AG04449 (cell line): ENCODE measurements at regions not wholly inside any gene's neighbourhood (a gene's known extent, or its start where the extent isn't known, plus 50 kb on each side); places are given as distances from the start of the nearest gene placed in this dataset.

Experiments used
- CTCF ChIA-PET: fragments of 350-600 bp; formaldehyde crosslinking; extraction: SDS; loops from one replicate; lab custom pipeline; 2021; ENCODE audit warnings: antibody characterized with exemption; lab: Yijun Ruan, JAX
- POLR2A ChIA-PET: fragments of 400-600, 350-600 bp; formaldehyde crosslinking; extraction: SDS; loops from one replicate; lab custom pipeline; 2020; ENCODE audit warnings: antibody characterized with exemption, inconsistent platforms; lab: Yijun Ruan, JAX
- DNase-seq: peaks from one replicate; pipeline ENCODE4 v3.0.0-alpha.2; 2010; ENCODE audit warnings: low read depth, low spot score
- H3K4me3 ChIP-seq: 2 replicates; pipeline ENCODE4 v1.5.1; 2011; ENCODE audit warnings: low read depth, mild to moderate bottlenecking, control low read depth, low read length
- TF ChIP-seq, protein P1 (sequence below): IDR thresholded peaks from one replicate; pipeline ENCODE4 v1.5.1; 2011; ENCODE audit warnings: mild to moderate bottlenecking, moderate library complexity, low read length, control low read depth, inconsistent platforms; ENCODE audit not compliant: insufficient read depth; ENCODE audit errors: missing control alignments

DNA sequence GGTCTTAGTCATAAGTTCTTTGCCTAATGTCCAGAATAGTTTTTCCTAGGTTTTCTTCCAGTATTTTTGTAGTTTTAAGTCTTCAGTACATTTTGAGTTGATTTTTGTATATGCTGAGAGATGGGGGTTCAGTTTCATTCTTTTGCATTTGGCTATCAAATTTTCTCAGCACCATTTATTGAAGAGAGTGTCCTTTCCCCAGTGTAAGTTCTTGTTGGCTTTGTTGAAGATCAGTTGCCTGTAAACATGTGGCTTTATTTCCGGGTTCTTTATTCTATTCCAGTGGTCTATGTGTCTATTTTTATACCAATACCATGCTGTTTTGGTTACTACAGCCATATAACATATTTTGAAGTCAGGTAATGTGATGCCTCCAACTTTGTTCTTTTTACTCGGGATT, 87.5 kb upstream of the MYCN start:
- no peak overlapping the region for H3K4me3 ChIP-seq
- no peak for DNase-seq
- TF ChIP-seq, protein P1, sequence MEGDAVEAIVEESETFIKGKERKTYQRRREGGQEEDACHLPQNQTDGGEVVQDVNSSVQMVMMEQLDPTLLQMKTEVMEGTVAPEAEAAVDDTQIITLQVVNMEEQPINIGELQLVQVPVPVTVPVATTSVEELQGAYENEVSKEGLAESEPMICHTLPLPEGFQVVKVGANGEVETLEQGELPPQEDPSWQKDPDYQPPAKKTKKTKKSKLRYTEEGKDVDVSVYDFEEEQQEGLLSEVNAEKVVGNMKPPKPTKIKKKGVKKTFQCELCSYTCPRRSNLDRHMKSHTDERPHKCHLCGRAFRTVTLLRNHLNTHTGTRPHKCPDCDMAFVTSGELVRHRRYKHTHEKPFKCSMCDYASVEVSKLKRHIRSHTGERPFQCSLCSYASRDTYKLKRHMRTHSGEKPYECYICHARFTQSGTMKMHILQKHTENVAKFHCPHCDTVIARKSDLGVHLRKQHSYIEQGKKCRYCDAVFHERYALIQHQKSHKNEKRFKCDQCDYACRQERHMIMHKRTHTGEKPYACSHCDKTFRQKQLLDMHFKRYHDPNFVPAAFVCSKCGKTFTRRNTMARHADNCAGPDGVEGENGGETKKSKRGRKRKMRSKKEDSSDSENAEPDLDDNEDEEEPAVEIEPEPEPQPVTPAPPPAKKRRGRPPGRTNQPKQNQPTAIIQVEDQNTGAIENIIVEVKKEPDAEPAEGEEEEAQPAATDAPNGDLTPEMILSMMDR: no peak
- POLR2A ChIA-PET: no interaction called here
- CTCF ChIA-PET: no interaction called here

DNA sequence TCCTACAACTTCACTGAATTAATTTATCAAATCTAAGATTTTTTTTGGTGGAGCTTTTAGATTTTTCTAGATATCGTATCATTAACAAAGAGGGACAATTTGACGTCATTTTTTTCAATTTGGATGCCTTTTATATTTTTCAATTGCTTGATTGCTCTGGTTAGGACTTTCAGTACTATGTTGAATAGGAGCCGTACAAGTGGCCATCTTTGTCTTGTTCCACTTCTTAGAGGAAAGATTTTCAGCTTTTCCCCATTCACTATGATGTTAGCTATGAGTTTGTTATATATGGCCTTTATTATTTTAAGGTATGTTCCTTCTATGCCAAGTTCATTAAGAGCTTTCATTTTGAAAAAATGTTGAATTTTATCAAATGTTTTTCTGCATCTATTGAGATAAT, 86.4 kb upstream of the MYCN start:
- POLR2A ChIA-PET: no interaction called here
- no peak for DNase-seq
- H3K4me3 ChIP-seq: no peak overlapping the region
- TF ChIP-seq, protein P1: no peak
- CTCF ChIA-PET: no interaction called here

DNA sequence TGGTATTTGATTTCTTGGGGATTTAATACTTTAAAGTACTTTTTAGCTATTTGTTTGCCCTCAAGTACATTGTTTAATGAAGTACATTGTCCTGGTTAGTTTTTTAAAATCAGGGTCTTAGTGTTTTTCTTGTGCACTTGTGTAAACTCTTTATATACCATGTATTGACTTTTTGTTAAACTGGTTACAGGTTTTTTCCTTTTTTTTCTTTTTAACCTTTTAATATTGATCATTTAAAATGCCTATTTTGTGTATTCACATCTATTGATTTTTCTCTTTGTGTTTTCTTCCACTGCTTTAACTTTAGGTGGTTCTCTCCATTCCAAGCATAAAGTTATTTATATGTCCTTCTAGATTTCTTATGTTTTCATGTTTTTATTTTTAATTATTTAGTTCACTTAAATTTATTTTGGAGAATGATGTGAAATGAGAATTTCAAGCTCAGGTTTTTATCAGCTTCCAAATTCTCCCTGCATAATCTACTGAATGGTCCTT, 84.5 kb upstream of the MYCN start:
- no peak for DNase-seq
- H3K4me3 ChIP-seq: no peak overlapping the region
- ChIA-PET POLR2A (no interaction called here), CTCF (interaction anchor here (0.9 kb wide), 1 partner anchor 753 kb away, joined by 3 read pairs; no protein-coding TSS in a partner anchor)
- TF ChIP-seq, protein P1: no peak

DNA sequence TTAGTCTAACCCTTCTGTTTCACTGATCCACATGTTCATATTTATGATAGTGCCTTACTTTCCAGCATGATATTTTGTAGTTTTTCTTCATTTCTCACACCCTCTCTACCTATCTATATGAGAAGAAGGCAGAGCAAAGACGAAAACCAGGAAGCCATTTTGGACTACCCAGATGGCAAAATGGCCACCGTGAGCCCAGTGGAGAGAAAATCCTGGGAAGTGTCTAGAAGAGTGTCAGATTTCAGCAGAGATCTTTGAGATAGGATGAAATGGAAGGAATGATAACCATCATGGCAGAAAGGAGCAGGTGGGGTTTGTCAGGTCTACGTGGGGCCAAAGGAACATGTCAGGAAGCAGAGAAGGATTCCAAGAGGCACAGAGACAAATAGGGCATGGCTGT, 84.0 kb upstream of the MYCN start:
- no peak overlapping the region for H3K4me3 ChIP-seq
- POLR2A ChIA-PET: no interaction called here

DNA sequence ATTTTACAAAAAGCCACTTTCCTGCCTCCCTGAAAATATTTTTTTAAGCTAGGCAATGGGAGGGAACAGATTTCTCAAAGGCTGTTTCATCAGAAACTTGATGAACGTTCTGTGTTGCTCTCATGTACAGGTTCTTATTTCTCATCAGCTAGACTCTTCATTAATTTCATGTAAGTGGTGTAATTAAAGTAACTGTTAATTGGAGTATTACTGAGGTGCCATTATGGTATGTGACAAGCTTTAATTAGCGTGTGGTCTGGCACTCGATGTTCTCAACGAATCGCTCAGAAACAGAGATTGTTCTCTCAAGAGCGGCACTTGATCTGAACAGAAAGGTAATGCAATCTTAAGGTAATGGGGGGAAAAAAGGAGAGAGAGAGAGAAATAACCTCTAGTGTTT, 81.9 kb upstream of the MYCN start:
- TF ChIP-seq, protein P1: no peak
- DNase-seq: no peak
- POLR2A ChIA-PET: no interaction called here
- CTCF ChIA-PET: no interaction called here
- H3K4me3 ChIP-seq: no peak overlapping the region

More for the DNA sequence above, 84.0 kb upstream of the MYCN start:
- DNase-seq: no peak
- TF ChIP-seq, protein P1: no peak
- CTCF ChIA-PET: no interaction called here

DNA sequence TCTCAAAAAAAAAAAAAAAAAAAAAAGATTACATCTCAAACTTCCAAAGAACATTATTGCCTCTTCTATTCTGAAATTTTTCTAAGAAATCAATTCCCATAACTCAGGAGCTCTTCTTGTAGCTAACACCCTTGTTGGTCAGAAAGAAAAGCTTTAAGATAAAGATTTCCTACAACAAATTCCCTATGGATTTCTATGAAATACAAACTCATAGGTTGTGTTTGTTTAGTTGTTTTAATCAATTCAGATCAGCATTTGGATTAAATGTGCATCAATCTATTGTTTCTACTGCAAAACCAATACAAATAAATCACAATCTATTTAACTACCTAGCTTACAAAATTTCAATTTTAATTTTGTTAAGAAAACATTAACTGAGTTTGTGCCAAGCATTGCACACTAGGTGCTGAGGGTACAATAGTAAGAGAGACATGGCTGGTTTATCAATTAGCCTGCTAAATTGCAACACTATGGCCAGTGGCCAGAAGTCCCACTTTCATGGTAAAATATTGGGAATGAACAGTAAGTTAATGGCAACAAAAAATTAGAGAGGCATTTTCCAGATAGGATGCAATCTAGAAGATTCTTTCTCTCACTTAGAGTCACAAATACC, 80.2 kb upstream of the MYCN start:
- POLR2A ChIA-PET: no interaction called here

More for the DNA sequence above, 80.2 kb upstream of the MYCN start:
- TF ChIP-seq, protein P1: no peak
- CTCF ChIA-PET: no interaction called here
- no peak overlapping the region for H3K4me3 ChIP-seq
- no peak for DNase-seq
